HAP-1 (cell line): ENCODE measurements at regions not wholly inside any gene's neighbourhood (a gene's known extent, or its start where the extent isn't known, plus 50 kb on each side); places are given as distances from the start of the nearest gene placed in this dataset.

Experiments used
- DNase-seq, 2 experiments: peaks; one replicate each; pipeline ENCODE4 v3.0.0-alpha.2; 2016 to 2020; ENCODE audit warnings: low spot score in 2 of 2
- H3K27me3 ChIP-seq: fragments of 250-450 bp; sonication (Bioruptor Pico); 2 replicates; pipeline ENCODE4 v1.5.1; 2020; ENCODE audit warnings: low read depth, mild to moderate bottlenecking, moderate library complexity
- H3K36me3 ChIP-seq: fragments of 250-450 bp; sonication (Bioruptor Pico); replicated peaks from 2 replicates; pipeline ENCODE4 v1.5.1; 2020; ENCODE audit warnings: mild to moderate bottlenecking
- H3K4me1 ChIP-seq: fragments of 250-450 bp; sonication (Bioruptor Pico); 2 replicates; pipeline ENCODE4 v1.5.1; 2020; ENCODE audit warnings: mild to moderate bottlenecking
- H3K4me3 ChIP-seq: fragments of 250-450 bp; sonication (Bioruptor Pico); 2 replicates; pipeline ENCODE4 v1.5.1; 2020; ENCODE audit warnings: mild to moderate bottlenecking, moderate library complexity
- H3K9me3 ChIP-seq: fragments of 250-450 bp; sonication (Bioruptor Pico); 2 replicates; pipeline ENCODE4 v1.5.1; 2020; ENCODE audit warnings: mild to moderate bottlenecking, moderate library complexity
- in situ Hi-C: fragments of 300-500 bp; cut with MboI; formaldehyde crosslinking; loops from 3 replicates; pipeline ENCODE4 v1.14.3; 2020; ENCODE audit warnings: low sequenced_read_pairs, inconsistent platforms, mixed read lengths

DNA sequence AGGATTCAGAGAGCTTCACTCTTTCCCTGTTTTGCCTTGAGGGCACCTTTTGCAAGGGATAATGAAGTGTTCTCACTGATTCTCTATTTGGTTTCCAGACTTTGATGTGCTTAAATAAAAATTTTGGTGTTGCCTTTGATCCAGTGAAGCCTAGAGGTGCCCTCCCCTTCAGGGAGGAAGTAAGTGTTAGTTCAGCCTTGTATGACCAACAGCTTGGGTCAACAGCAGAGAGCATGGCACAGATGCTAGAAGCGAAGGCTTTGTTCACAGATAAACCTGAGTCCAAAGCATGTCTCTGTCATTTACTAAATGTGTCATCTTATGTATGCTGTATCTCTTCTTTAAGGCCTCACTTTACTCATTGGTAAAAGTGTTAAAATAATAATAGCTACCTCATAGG is 52.8 kb upstream of the STXBP6 start:
- Histone ChIP-seq H3K36me3 (no peaks in the 10 kb centered on the region), H3K4me1 (no peaks in the 10 kb centered on the region), H3K4me3 (no peak overlapping the region), H3K9me3 (no peaks in the 10 kb centered on the region), H3K27me3 (no peaks in the 10 kb centered on the region)
- in situ Hi-C loops = no loop called here
- no peak for DNase-seq

DNA sequence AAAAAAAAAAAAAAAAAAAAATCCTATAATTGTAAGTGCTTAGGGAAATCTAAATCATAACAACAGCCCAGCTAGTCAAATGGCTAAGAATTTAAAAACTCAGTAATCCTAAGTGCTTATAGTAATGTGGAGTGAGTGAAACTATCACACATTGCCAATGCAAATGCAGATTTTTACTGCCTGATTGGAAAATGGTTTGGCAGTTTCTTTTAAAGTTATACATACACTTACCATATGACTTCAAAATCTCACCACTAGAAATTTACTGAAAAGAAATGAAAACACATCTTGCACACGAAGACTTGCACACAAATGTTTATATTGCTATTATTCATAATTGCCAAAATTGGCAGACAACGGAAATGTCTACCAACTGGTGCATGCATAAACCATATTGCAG is 51.3 kb upstream of the STXBP6 start:
- Histone ChIP-seq H3K4me3 (no peak overlapping the region), H3K27me3 (no peaks in the 10 kb centered on the region), H3K36me3 (no peaks in the 10 kb centered on the region), H3K9me3 (no peaks in the 10 kb centered on the region), H3K4me1 (no peaks in the 10 kb centered on the region)
- in situ Hi-C loops = no loop called here
- DNase-seq = no peak
